ENCODE measurements at regions not wholly inside any gene's neighbourhood (a gene's known extent, or its start where the extent isn't known, plus 50 kb on each side); places are given as distances from the start of the nearest gene placed in this dataset.
"Not testable (repeated sequence)": the region's sequence is repeated elsewhere in the genome, so short reads cannot be mapped to it uniquely, and the experiment has no call there.

DNA sequence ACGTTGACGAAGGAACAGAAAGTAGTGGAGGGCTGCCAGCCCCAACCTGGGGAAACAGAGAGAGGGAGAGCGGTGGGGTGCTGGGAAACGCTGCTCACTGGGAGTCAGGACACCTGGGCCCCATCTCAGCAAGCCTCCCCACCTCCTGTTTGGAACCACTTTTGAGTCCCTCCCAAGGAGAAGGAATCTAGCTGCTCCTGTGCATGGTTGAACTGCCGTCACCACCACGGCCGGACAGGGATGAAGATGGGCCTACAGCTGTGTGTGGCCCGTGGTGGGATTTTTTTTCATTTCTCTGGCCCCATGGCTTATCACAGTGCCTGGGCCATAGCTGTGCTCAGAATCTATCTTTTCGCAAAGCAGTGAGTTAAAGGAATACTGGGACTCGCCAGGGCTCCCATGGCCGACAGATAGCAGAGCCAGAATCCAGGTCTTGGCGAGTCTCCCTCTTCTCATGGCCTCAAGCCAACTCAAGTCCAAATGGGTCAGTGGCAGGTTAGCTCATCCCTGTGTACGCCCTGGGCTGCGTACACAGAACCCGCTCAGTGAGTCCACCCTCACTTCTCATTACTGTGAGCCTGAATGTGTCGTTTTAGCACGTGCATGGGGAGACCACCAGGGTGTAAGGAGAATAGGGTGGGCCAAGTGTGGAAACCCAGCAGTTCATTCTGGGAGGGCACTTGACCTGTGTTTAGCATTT lies 271.2 kb downstream of the FAM43A start:
- DNase-seq (ENCODE audit: low read depth): no peak
- TF ChIP-seq, protein P1, sequence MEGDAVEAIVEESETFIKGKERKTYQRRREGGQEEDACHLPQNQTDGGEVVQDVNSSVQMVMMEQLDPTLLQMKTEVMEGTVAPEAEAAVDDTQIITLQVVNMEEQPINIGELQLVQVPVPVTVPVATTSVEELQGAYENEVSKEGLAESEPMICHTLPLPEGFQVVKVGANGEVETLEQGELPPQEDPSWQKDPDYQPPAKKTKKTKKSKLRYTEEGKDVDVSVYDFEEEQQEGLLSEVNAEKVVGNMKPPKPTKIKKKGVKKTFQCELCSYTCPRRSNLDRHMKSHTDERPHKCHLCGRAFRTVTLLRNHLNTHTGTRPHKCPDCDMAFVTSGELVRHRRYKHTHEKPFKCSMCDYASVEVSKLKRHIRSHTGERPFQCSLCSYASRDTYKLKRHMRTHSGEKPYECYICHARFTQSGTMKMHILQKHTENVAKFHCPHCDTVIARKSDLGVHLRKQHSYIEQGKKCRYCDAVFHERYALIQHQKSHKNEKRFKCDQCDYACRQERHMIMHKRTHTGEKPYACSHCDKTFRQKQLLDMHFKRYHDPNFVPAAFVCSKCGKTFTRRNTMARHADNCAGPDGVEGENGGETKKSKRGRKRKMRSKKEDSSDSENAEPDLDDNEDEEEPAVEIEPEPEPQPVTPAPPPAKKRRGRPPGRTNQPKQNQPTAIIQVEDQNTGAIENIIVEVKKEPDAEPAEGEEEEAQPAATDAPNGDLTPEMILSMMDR (IDR thresholded peaks at IDR 0.05; ENCODE audit: control insufficient read depth, insufficient read depth, low read depth, low read length, missing control alignments): no peak
- no peak overlapping the region for H3K4me3 ChIP-seq (ENCODE audit: control insufficient read depth, low read depth, low read length)

DNA sequence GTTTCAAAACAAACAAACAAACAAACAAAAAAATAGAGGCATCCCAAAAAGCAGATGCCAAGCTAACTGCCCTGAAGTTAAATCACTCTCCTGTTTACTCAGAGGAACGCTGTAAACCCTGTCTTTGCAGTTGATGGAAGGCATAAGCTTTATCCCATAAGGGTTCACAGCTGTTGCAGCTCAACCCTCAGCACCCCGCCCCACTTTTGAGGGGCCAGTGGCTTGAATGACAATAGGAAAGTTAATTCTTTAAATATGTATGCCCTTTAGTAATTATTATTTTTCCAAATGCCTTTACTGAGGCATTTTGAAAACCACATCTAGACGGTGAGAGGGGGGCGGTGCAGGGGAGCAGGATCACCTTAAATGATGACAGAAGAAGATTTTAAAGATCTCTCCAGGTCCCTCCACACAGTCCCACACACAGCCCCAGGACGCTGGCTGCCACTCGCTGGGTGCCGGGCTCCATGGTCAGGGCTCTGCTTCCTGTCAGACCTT lies 272.1 kb downstream of the FAM43A start:
- no peak overlapping the region for H3K4me3 ChIP-seq (ENCODE audit: control insufficient read depth, low read depth, low read length)
- TF ChIP-seq, protein P1 (IDR thresholded peaks at IDR 0.05; ENCODE audit: control insufficient read depth, insufficient read depth, low read depth, low read length, missing control alignments): no peak
- no peak for DNase-seq (ENCODE audit: low read depth)

DNA sequence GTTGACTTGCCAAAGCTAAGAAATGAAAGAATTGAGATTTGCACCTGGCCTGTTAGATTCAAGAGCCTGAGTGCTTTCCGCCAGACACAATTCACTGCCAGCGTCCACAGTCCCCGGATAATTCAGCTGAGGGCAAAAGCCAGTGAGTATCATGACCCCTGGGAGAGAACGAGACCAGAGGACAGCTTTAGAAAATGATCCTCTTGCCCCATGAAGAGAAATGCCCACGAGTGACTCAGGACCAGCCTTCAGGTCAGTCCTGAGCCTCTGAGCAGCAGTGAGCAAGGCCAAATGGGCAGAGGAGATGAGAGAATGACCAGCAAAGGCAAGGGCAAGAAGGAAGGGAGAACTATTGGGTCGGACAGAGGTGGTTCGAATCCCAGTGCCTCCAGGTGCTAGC lies 273.5 kb downstream of the FAM43A start:
- no peak for DNase-seq (ENCODE audit: low read depth)
- TF ChIP-seq, protein P1 (IDR thresholded peaks at IDR 0.05; ENCODE audit: control insufficient read depth, insufficient read depth, low read depth, low read length, missing control alignments): no peak
- no peak overlapping the region for H3K4me3 ChIP-seq (ENCODE audit: control insufficient read depth, low read depth, low read length)

DNA sequence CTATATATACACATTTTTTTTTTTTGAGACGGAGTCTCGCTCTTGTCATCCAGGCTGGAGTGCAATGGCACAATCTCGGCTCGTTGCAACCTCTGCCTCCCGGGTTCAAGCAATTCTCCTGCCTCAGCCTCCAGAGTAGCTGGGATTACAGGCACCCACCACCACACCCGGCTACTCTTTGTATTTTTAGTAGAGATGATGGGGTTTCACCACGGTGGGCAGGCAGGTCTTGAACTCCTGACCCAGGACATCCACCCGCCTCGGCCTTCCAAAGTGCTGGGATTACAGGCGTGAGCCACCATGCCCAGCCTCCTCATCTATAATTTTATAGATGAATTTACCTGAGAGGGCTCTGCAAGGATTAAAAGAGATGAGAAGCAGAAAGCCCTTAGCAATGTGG lies 274.0 kb downstream of the FAM43A start:
- not testable (repeated sequence) for DNase-seq (ENCODE audit: low read depth)

DNA sequence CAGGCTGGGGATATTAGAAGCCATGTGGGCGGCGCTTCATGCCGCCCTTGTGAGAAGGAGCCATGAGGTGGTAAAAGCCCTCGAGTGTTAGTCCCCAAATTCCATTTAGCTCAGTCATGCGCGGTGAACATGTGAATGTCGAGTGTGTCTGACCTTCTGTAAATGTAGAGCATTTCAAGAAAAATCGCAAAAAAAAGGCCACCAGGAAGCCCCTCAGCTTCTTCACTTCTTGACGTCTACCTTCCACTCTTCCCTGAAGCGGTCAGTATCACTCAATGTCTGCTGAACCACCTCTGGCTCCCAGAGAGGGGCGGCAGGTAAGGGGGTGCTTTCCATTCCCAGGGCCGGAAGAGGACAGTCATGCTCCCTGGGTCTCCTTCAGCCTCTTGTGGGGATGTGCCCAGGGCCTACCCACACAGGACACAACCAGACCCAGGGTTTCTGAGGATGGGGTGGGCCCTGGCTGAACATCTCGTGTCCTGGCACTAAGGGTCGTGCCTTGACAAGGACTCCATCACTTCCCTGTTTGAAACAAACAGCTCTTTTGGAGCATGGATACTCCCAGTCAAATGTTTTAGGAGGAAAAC lies 274.9 kb downstream of the FAM43A start:
- no peak for DNase-seq (ENCODE audit: low read depth)
- H3K4me3 ChIP-seq (ENCODE audit: control insufficient read depth, low read depth, low read length): no peak overlapping the region
- TF ChIP-seq, protein P1 (IDR thresholded peaks at IDR 0.05; ENCODE audit: control insufficient read depth, insufficient read depth, low read depth, low read length, missing control alignments): no peak

More for the DNA sequence above, 274.0 kb downstream of the FAM43A start:
- H3K4me3 ChIP-seq (ENCODE audit: control insufficient read depth, low read depth, low read length): not testable (repeated sequence)

DNA sequence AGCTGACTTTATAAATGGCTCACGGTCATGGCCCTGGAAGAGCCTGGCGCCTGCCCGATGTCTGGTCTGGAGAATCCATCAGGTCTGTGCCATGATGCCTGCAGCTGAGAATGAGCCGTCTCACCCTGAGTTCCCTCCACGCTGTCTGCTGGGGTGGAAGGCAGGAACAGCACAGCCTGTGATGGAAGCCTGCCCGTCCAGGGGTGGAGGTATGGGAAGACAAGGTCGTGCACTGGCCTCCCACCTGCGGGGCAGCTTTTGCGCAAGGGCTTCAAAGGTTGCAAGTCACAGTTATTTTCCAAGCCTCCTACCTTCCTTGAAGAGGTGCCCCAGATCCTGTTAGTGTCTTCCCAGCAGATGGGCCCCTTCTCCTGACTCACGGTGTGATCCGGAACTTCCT lies 275.5 kb downstream of the FAM43A start:
- no peak for DNase-seq (ENCODE audit: low read depth)
- H3K4me3 ChIP-seq (ENCODE audit: control insufficient read depth, low read depth, low read length): no peak overlapping the region
- TF ChIP-seq, protein P1 (IDR thresholded peaks at IDR 0.05; ENCODE audit: control insufficient read depth, insufficient read depth, low read depth, low read length, missing control alignments): no peak

DNA sequence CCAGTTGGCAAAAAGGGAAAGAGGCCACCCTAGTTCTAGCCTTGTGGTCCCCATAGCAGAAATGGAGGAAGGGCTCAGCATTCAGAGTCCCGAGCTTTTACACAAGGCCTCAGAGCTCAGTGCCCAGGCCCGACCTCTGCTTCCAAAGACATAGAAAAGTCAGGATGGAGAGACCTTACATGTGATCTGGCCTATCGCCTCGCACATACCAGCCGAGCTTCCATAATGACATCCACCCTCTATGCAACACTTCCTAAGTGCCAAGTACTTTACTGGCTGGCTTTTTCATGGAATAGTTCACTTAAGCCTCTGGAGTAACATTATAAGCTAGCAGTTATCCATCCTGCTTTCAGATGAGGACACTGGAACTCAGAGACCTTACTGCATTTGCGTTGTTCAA lies 275.9 kb downstream of the FAM43A start:
- DNase-seq (ENCODE audit: low read depth): no peak
- H3K4me3 ChIP-seq (ENCODE audit: control insufficient read depth, low read depth, low read length): no peak overlapping the region
- TF ChIP-seq, protein P1 (IDR thresholded peaks at IDR 0.05; ENCODE audit: control insufficient read depth, insufficient read depth, low read depth, low read length, missing control alignments): no peak

All from AG09309 (cell line).